Esophagus muscularis mucosa (tissue), 3 donors: ENCODE measurements at regions not wholly inside any gene's neighbourhood (a gene's known extent, or its start where the extent isn't known, plus 50 kb on each side); places are given as distances from the start of the nearest gene placed in this dataset.

Experiments used
- POLR2A ChIP-seq: fragments of 450-650 bp; IDR thresholded peaks from one replicate; pipeline ENCODE4 v1.6.1; 2017; ENCODE audit warnings: antibody characterized with exemption, moderate library complexity, mild to moderate bottlenecking, low read depth
- POLR2AphosphoS5 ChIP-seq, 2 donors: sonication (generic); formaldehyde crosslinking; IDR thresholded peaks; one replicate each; pipeline ENCODE4 v1.6.1; 2017; ENCODE audit warnings: antibody characterized with exemption in 2 of 2
- TF ChIP-seq, protein P1 (sequence below), 3 experiments: fragments of 200-600 bp in 2 of 3; fragments of 450-650 bp in 1 of 3; sonication (generic) in 2 of 3; IDR thresholded peaks; one replicate each; pipeline ENCODE4 v1.5.1; 2017 to 2019; ENCODE audit warnings: antibody characterized with exemption in 3 of 3, mild to moderate bottlenecking in 2 of 3, moderate library complexity in 1 of 3

GRCh38 chr13:30091691-30092090 lies 215.7 kb downstream of the KATNAL1 start:
- TF ChIP-seq, protein P1, sequence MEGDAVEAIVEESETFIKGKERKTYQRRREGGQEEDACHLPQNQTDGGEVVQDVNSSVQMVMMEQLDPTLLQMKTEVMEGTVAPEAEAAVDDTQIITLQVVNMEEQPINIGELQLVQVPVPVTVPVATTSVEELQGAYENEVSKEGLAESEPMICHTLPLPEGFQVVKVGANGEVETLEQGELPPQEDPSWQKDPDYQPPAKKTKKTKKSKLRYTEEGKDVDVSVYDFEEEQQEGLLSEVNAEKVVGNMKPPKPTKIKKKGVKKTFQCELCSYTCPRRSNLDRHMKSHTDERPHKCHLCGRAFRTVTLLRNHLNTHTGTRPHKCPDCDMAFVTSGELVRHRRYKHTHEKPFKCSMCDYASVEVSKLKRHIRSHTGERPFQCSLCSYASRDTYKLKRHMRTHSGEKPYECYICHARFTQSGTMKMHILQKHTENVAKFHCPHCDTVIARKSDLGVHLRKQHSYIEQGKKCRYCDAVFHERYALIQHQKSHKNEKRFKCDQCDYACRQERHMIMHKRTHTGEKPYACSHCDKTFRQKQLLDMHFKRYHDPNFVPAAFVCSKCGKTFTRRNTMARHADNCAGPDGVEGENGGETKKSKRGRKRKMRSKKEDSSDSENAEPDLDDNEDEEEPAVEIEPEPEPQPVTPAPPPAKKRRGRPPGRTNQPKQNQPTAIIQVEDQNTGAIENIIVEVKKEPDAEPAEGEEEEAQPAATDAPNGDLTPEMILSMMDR (IDR thresholded peaks at IDR 0.05), result no peak
- TF ChIP-seq POLR2AphosphoS5 (IDR thresholded peaks at IDR 0.05), result no peak
- no peak for TF ChIP-seq POLR2A
